HEK293T (cell line): ENCODE measurements at regions not wholly inside any gene's neighbourhood (a gene's known extent, or its start where the extent isn't known, plus 50 kb on each side); places are given as distances from the start of the nearest gene placed in this dataset.

ENCODE experiments used
- ARNT ChIP-seq: fragments of 450-650 bp; IDR thresholded peaks from 2 replicates; pipeline ENCODE4 v1.6.1; 2017; ENCODE audit warnings: mild to moderate bottlenecking
- BHLHE40 ChIP-seq: fragments of 450-650 bp; IDR thresholded peaks from 2 replicates; pipeline ENCODE4 v1.6.1; 2016; ENCODE audit warnings: mild to moderate bottlenecking, moderate library complexity, borderline replicate concordance
- ELF4 ChIP-seq: fragments of 450-650 bp; IDR thresholded peaks from 2 replicates; pipeline ENCODE4 v1.6.1; 2017; ENCODE audit warnings: antibody characterized with exemption
- FOXA1 ChIP-seq: fragments of 450-650 bp; IDR thresholded peaks from 2 replicates; pipeline ENCODE4 v1.6.1; 2016; ENCODE audit warnings: mild to moderate bottlenecking
- FOXM1 ChIP-seq: fragments of 450-650 bp; IDR thresholded peaks from 2 replicates; pipeline ENCODE4 v1.6.1; 2017; ENCODE audit warnings: mild to moderate bottlenecking, borderline replicate concordance
- LEF1 ChIP-seq: fragments of 450-650 bp; IDR thresholded peaks from 2 replicates; pipeline ENCODE4 v1.6.1; 2017; ENCODE audit warnings: mild to moderate bottlenecking, borderline replicate concordance
- NFRKB ChIP-seq: fragments of 450-650 bp; IDR thresholded peaks from 2 replicates; pipeline ENCODE4 v1.6.1; 2016; ENCODE audit warnings: mild to moderate bottlenecking, moderate library complexity
- SP1 ChIP-seq: fragments of 450-650 bp; IDR thresholded peaks from 2 replicates; pipeline ENCODE4 v1.6.1; 2017
- SUZ12 ChIP-seq: fragments of 450-650 bp; IDR thresholded peaks from 2 replicates; pipeline ENCODE4 v1.6.1; 2016; ENCODE audit warnings: mild to moderate bottlenecking
- TARDBP ChIP-seq: fragments of 450-650 bp; IDR thresholded peaks from 2 replicates; pipeline ENCODE4 v1.6.1; 2016

GRCh38 chr2:36031471-36031870 is 324.1 kb upstream of the CRIM1 start:
- TF ChIP-seq ELF4 (no peak), FOXM1 (no peak), TARDBP (no peak), NFRKB (no peak), BHLHE40 (no peak), FOXA1 (no peak), SUZ12 (no peak), SP1 (no peak), LEF1 (no peak), ARNT (no peak)
